H9 (cell line): ENCODE measurements at regions not wholly inside any gene's neighbourhood (a gene's known extent, or its start where the extent isn't known, plus 50 kb on each side); places are given as distances from the start of the nearest gene placed in this dataset.

Source experiments
- DNase-seq: peaks from one replicate; pipeline ENCODE4 v3.0.0-alpha.2; 2017
- H2AFZ ChIP-seq: one replicate; pipeline ENCODE4 v1.6.1; 2013; ENCODE audit warnings: mild to moderate bottlenecking, low read length, control low read depth, moderate library complexity
- H2AK5ac ChIP-seq: 2 replicates; pipeline ENCODE4 v1.6.1; 2013; ENCODE audit warnings: low read length, control low read depth, mixed read lengths; ENCODE audit not compliant: insufficient read length
- H2BK120ac ChIP-seq: one replicate; pipeline ENCODE4 v1.6.1; 2013; ENCODE audit warnings: low read depth, mild to moderate bottlenecking, low read length, control low read depth, inconsistent platforms; ENCODE audit not compliant: poor library complexity, severe bottlenecking
- H2BK12ac ChIP-seq: 2 replicates; pipeline ENCODE4 v1.6.1; 2013; ENCODE audit warnings: low read length, control low read depth, mixed read lengths, low read depth; ENCODE audit not compliant: insufficient read length
- H2BK15ac ChIP-seq: 2 replicates; pipeline ENCODE4 v1.6.1; 2013; ENCODE audit warnings: low read depth, low read length, control low read depth
- H2BK20ac ChIP-seq: one replicate; pipeline ENCODE4 v1.6.1; 2013; ENCODE audit warnings: low read depth, mild to moderate bottlenecking, low read length, control low read depth, inconsistent platforms; ENCODE audit not compliant: poor library complexity, severe bottlenecking
- H2BK5ac ChIP-seq: 2 replicates; pipeline ENCODE4 v1.6.1; 2013; ENCODE audit warnings: low read length, control low read depth, mixed read lengths; ENCODE audit not compliant: insufficient read length
- H3K14ac ChIP-seq: 2 replicates; pipeline ENCODE4 v1.6.1; 2013; ENCODE audit warnings: low read length, control low read depth; ENCODE audit not compliant: insufficient read depth
- H3K18ac ChIP-seq: 2 replicates; pipeline ENCODE4 v1.6.1; 2013; ENCODE audit warnings: low read depth, mild to moderate bottlenecking, mixed read lengths, low read length, control low read depth; ENCODE audit not compliant: insufficient read length
- H3K23ac ChIP-seq: 2 replicates; pipeline ENCODE4 v1.6.1; 2013; ENCODE audit warnings: low read length, control low read depth, mixed read lengths, low read depth; ENCODE audit not compliant: insufficient read length
- H3K23me2 ChIP-seq: 2 replicates; pipeline ENCODE4 v1.6.1; 2013; ENCODE audit warnings: low read depth, mild to moderate bottlenecking, mixed read lengths, low read length, control low read depth; ENCODE audit not compliant: insufficient read length, poor library complexity, severe bottlenecking
- H3K27ac ChIP-seq: 2 replicates; pipeline ENCODE4 v1.5.1; 2013; ENCODE audit warnings: low read length, control low read depth, mixed read lengths, low read depth; ENCODE audit not compliant: insufficient read length
- H3K27me3 ChIP-seq: 2 replicates; pipeline ENCODE4 v1.6.1; 2013; ENCODE audit warnings: low read length, control low read depth, inconsistent platforms; ENCODE audit not compliant: insufficient read depth
- H3K4ac ChIP-seq: 2 replicates; pipeline ENCODE4 v1.6.1; 2013; ENCODE audit warnings: low read depth, mild to moderate bottlenecking, control low read depth, inconsistent platforms, low read length, moderate library complexity
- H3K4me1 ChIP-seq: 2 replicates; pipeline ENCODE4 v1.6.1; 2013; ENCODE audit warnings: low read length, control low read depth, inconsistent platforms; ENCODE audit not compliant: insufficient read depth
- H3K4me2 ChIP-seq: 2 replicates; pipeline ENCODE4 v1.6.1; 2013; ENCODE audit warnings: low read length, control low read depth, mixed read lengths; ENCODE audit not compliant: insufficient read length, insufficient read depth
- H3K56ac ChIP-seq: 2 replicates; pipeline ENCODE4 v1.6.1; 2013; ENCODE audit warnings: low read depth, mild to moderate bottlenecking, mixed read lengths, low read length, control low read depth; ENCODE audit not compliant: insufficient read length
- H3K79me1 ChIP-seq: 2 replicates; pipeline ENCODE4 v1.6.1; 2013; ENCODE audit warnings: low read depth, mild to moderate bottlenecking, moderate library complexity, low read length, control low read depth, inconsistent platforms; ENCODE audit not compliant: insufficient read depth, poor library complexity, severe bottlenecking
- H3K79me2 ChIP-seq: 2 replicates; pipeline ENCODE4 v1.6.1; 2013; ENCODE audit warnings: low read length, control low read depth, inconsistent platforms; ENCODE audit not compliant: insufficient read depth
- H3K9ac ChIP-seq: 2 replicates; pipeline ENCODE4 v1.6.1; 2013; ENCODE audit warnings: low read length, control low read depth, mixed read lengths; ENCODE audit not compliant: insufficient read length; ENCODE audit errors: extremely low read depth
- H3K9me3 ChIP-seq: one replicate; pipeline ENCODE4 v1.6.1; 2013; ENCODE audit warnings: low read depth, low read length, inconsistent platforms; ENCODE audit not compliant: control insufficient read depth
- H3T11ph ChIP-seq: one replicate; pipeline ENCODE4 v1.6.1; 2013; ENCODE audit warnings: mild to moderate bottlenecking, low read length, control low read depth, inconsistent platforms
- H4K20me1 ChIP-seq: one replicate; pipeline ENCODE4 v1.6.1; 2013; ENCODE audit not compliant: control insufficient read depth, insufficient read length, insufficient read depth
- H4K5ac ChIP-seq: 2 replicates; pipeline ENCODE4 v1.6.1; 2013; ENCODE audit warnings: low read depth, mild to moderate bottlenecking, mixed read lengths, low read length, control low read depth; ENCODE audit not compliant: insufficient read length
- H4K8ac ChIP-seq: replicated peaks from 2 replicates; pipeline ENCODE4 v1.6.1; 2013; ENCODE audit warnings: low read length, control low read depth, mixed read lengths, low read depth; ENCODE audit not compliant: insufficient read length
- H4K91ac ChIP-seq: 2 replicates; pipeline ENCODE4 v1.6.1; 2013; ENCODE audit warnings: low read depth, mild to moderate bottlenecking, moderate library complexity, mixed read lengths, low read length, control low read depth; ENCODE audit not compliant: insufficient read length
- H3K27ac Mint-ChIP-seq, 3 experiments: 2 replicates in 2 of 3; 3 replicates in 1 of 3; pipeline ENCODE4 v1.8.0; 2020 to 2021; ENCODE audit warnings: mixed read lengths in 3 of 3, mild to moderate bottlenecking in 1 of 3, moderate library complexity in 1 of 3
- H3K27me3 Mint-ChIP-seq: 2 replicates; pipeline ENCODE4 v1.8.0; 2021; ENCODE audit warnings: low read depth, mild to moderate bottlenecking, moderate library complexity, mixed read lengths
- H3K36me3 Mint-ChIP-seq, 3 experiments: 2 replicates in 2 of 3; 3 replicates in 1 of 3; pipeline ENCODE4 v1.8.0; 2020 to 2021; ENCODE audit warnings: low read depth in 3 of 3, mixed read lengths in 3 of 3; ENCODE audit not compliant: insufficient read depth in 1 of 3
- H3K4me1 Mint-ChIP-seq, 2 experiments: 2 replicates each; pipeline ENCODE4 v1.8.0; 2020; ENCODE audit warnings: mixed read lengths in 2 of 2
- H3K4me3 Mint-ChIP-seq, 2 experiments: 2 replicates in 1 of 2; 3 replicates in 1 of 2; pipeline ENCODE4 v1.8.0; 2020 to 2021; ENCODE audit warnings: mild to moderate bottlenecking in 2 of 2, mixed read lengths in 2 of 2, moderate library complexity in 1 of 2
- H3K9me3 Mint-ChIP-seq, 2 experiments: 2 replicates in 1 of 2; 3 replicates in 1 of 2; pipeline ENCODE4 v1.8.0; 2020; ENCODE audit warnings: mild to moderate bottlenecking in 2 of 2, mixed read lengths in 2 of 2, moderate library complexity in 1 of 2
- CTCF ChIP-seq: fragments of 200-600 bp; sonication (generic); conservative IDR thresholded peaks from 3 replicates; pipeline ENCODE4 v1.8.0; 2021; ENCODE audit warnings: antibody characterized with exemption, mild to moderate bottlenecking
- WGBS: extraction: QIAGEN DNeasy Blood & Tissue Kit; methylation state at CpG from one replicate; pipeline ENCODE4 v1.1.7; 2013; ENCODE audit warnings: missing lambda C conversion rate, low lambda C conversion rate, mixed read lengths; ENCODE audit not compliant: insufficient read length; ENCODE audit errors: extremely low coverage; 5-methylcytosine and 5-hydroxymethylcytosine counted together

GRCh38 chr2:75959724-75960471, 249.2 kb upstream of the GCFC2 start:
- WGBS: no CpG with 5 or more reads among the region's 4 CpGs
- TF ChIP-seq CTCF: no peak
- Histone ChIP-seq H2BK120ac (no peak overlapping the region), H4K5ac (no peak overlapping the region), H3K23ac (no peak overlapping the region), H2BK15ac (no peak overlapping the region), H3K23me2 (no peaks in the 10 kb centered on the region), H2AFZ (no peak overlapping the region), H3K4me1 (no peaks in the 10 kb centered on the region), H3K4ac (no peak overlapping the region), H2BK12ac (no peak overlapping the region), H3K27me3 (no peaks in the 10 kb centered on the region), H3K27ac (no peak overlapping the region), H4K20me1 (no peaks in the 10 kb centered on the region), H2AK5ac (no peak overlapping the region), H3K9ac (no peak overlapping the region), H3K79me1 (no peaks in the 10 kb centered on the region), H3K14ac (no peak overlapping the region), H3K79me2 (no peaks in the 10 kb centered on the region), H2BK20ac (no peak overlapping the region), H3K4me2 (no peak overlapping the region), H4K8ac (no peak overlapping the region), H3K18ac (no peak overlapping the region), H2BK5ac (no peak overlapping the region), H4K91ac (no peak overlapping the region), H3T11ph (no peak overlapping the region), H3K9me3 (no peaks in the 10 kb centered on the region), H3K56ac (no peak overlapping the region)
- H3K27me3 Mint-ChIP-seq: no peaks in the 10 kb centered on the region
- H3K4me1 Mint-ChIP-seq: peaks cover 21 to 26% of the 10 kb centered on the region in 2 experiments
- no peak overlapping the region for H3K4me3 Mint-ChIP-seq
- no peaks in the 10 kb centered on the region for H3K36me3 Mint-ChIP-seq
- peaks cover 1 to 5% of the 10 kb centered on the region in 2 experiments; a peak in 2 of 5 replicates for H3K9me3 Mint-ChIP-seq
- H3K27ac Mint-ChIP-seq: peak overlapping the region in 1 of 3 experiments; percentile 17; a peak in 1 of 7 replicates
- no peak for DNase-seq
